AG08395 (cell line): ENCODE measurements at regions not wholly inside any gene's neighbourhood (a gene's known extent, or its start where the extent isn't known, plus 50 kb on each side); places are given as distances from the start of the nearest gene placed in this dataset.
"Not testable (repeated sequence)": the region's sequence is repeated elsewhere in the genome, so short reads cannot be mapped to it uniquely, and the experiment has no call there.

Source experiments
- DNase-seq: peaks from one replicate; pipeline ENCODE4 v3.0.0; 2012; ENCODE audit warnings: mixed read lengths, low spot score

GRCh38 chr15:87672309-87673288, 583.9 kb downstream of the NTRK3 start:
- peak; percentile 53 for DNase-seq

GRCh38 chr15:87671289-87671688, 585.2 kb downstream of the NTRK3 start:
- DNase-seq = no peak

- DNase-seq = no peak
These were observed 586.7 kb downstream of the NTRK3 start for GRCh38 chr15:87669846-87670245.

- not testable (repeated sequence) for DNase-seq
These were observed 587.6 kb downstream of the NTRK3 start for GRCh38 chr15:87668768-87669564.

GRCh38 chr15:87667643-87668042, 588.9 kb downstream of the NTRK3 start:
- DNase-seq = no peak

GRCh38 chr15:87662575-87662974, 594.0 kb downstream of the NTRK3 start:
- no peak for DNase-seq

- DNase-seq = no peak
These were observed 594.8 kb downstream of the NTRK3 start for GRCh38 chr15:87661454-87662355.

- no peak for DNase-seq
These were observed 596.0 kb downstream of the NTRK3 start for GRCh38 chr15:87660251-87661129.

- DNase-seq = no peak
These were observed 600.2 kb downstream of the NTRK3 start for GRCh38 chr15:87656372-87656771.

- DNase-seq = no peak
These were observed 602.9 kb downstream of the NTRK3 start for GRCh38 chr15:87653646-87654045.

GRCh38 chr15:87649175-87649574, 607.4 kb downstream of the NTRK3 start:
- DNase-seq = no peak

GRCh38 chr15:87648278-87648677, 608.3 kb downstream of the NTRK3 start:
- DNase-seq = no peak

GRCh38 chr15:87645723-87646122, 610.8 kb downstream of the NTRK3 start:
- DNase-seq = no peak

- DNase-seq = not testable (repeated sequence)
These were observed 613.5 kb downstream of the NTRK3 start for GRCh38 chr15:87642997-87643396.

- DNase-seq = no peak
These were observed 617.1 kb downstream of the NTRK3 start for GRCh38 chr15:87639305-87640011.

- DNase-seq = no peak
These were observed 617.9 kb downstream of the NTRK3 start for GRCh38 chr15:87638554-87639083.

GRCh38 chr15:87634361-87634760, 622.2 kb downstream of the NTRK3 start:
- DNase-seq = no peak

GRCh38 chr15:87633525-87633924, 623.0 kb downstream of the NTRK3 start:
- DNase-seq = no peak

GRCh38 chr15:87632364-87632763, 624.2 kb downstream of the NTRK3 start:
- no peak for DNase-seq

- DNase-seq = no peak
These were observed 624.8 kb downstream of the NTRK3 start for GRCh38 chr15:87631775-87632174.
